Type B pancreatic cell (in vitro differentiated cells): ENCODE measurements at regions not wholly inside any gene's neighbourhood (a gene's known extent, or its start where the extent isn't known, plus 50 kb on each side); places are given as distances from the start of the nearest gene placed in this dataset.

Experiments used
- DNase-seq: peaks from one replicate; pipeline ENCODE4 v3.0.0; 2021; ENCODE audit warnings: mixed read lengths; ENCODE audit not compliant: unreplicated experiment; ENCODE audit errors: extremely low spot score
- H3K27ac Mint-ChIP-seq: 2 replicates; pipeline ENCODE4 v1.8.0; 2021; ENCODE audit warnings: mild to moderate bottlenecking, mixed read lengths
- H3K27me3 Mint-ChIP-seq: 2 replicates; pipeline ENCODE4 v1.8.0; 2021; ENCODE audit warnings: mixed read lengths
- H3K36me3 Mint-ChIP-seq: 2 replicates; pipeline ENCODE4 v1.8.0; 2021; ENCODE audit warnings: mixed read lengths
- H3K4me1 Mint-ChIP-seq: one replicate; pipeline ENCODE4 v1.8.0; 2021; ENCODE audit warnings: mixed read lengths; ENCODE audit not compliant: unreplicated experiment
- H3K4me3 Mint-ChIP-seq: 2 replicates; pipeline ENCODE4 v1.8.0; 2021; ENCODE audit warnings: mild to moderate bottlenecking, mixed read lengths
- H3K9me3 Mint-ChIP-seq: 2 replicates; pipeline ENCODE4 v1.8.0; 2021; ENCODE audit warnings: mixed read lengths
- CTCF ChIP-seq: fragments of 200-600 bp; sonication (generic); conservative IDR thresholded peaks from 2 replicates; pipeline ENCODE4 v1.5.0; 2021; ENCODE audit warnings: antibody characterized with exemption, mild to moderate bottlenecking

GRCh38 chr1:79109445-79109844 lies 102.9 kb upstream of the ADGRL4 start:
- H3K27ac Mint-ChIP-seq = no peak overlapping the region
- no peaks in the 10 kb centered on the region for H3K4me1 Mint-ChIP-seq
- DNase-seq = no peak
- no peaks in the 10 kb centered on the region for H3K27me3 Mint-ChIP-seq
- no peaks in the 10 kb centered on the region for H3K9me3 Mint-ChIP-seq
- H3K4me3 Mint-ChIP-seq = no peak overlapping the region
- H3K36me3 Mint-ChIP-seq = no peaks in the 10 kb centered on the region
- TF ChIP-seq CTCF = no peak

GRCh38 chr1:79105500-79105899 lies 99.0 kb upstream of the ADGRL4 start:
- TF ChIP-seq CTCF = no peak
- Mint-ChIP-seq H3K4me1 (no peaks in the 10 kb centered on the region), H3K4me3 (no peak overlapping the region), H3K9me3 (no peaks in the 10 kb centered on the region), H3K27ac (no peak overlapping the region), H3K27me3 (no peaks in the 10 kb centered on the region), H3K36me3 (no peaks in the 10 kb centered on the region)
- DNase-seq = no peak

- H3K36me3 Mint-ChIP-seq = no peaks in the 10 kb centered on the region
- H3K4me3 Mint-ChIP-seq = no peak overlapping the region
- no peak for DNase-seq
- H3K9me3 Mint-ChIP-seq = no peaks in the 10 kb centered on the region
- H3K27ac Mint-ChIP-seq = no peak overlapping the region
- H3K27me3 Mint-ChIP-seq = no peaks in the 10 kb centered on the region
- H3K4me1 Mint-ChIP-seq = no peaks in the 10 kb centered on the region
- TF ChIP-seq CTCF = no peak
Measured at GRCh38 chr1:79104617-79105016, 98.1 kb upstream of the ADGRL4 start.

GRCh38 chr1:79100385-79100784 lies 93.9 kb upstream of the ADGRL4 start:
- no peak for TF ChIP-seq CTCF
- Mint-ChIP-seq H3K36me3 (no peaks in the 10 kb centered on the region), H3K4me1 (no peaks in the 10 kb centered on the region), H3K27ac (no peak overlapping the region), H3K27me3 (no peaks in the 10 kb centered on the region), H3K9me3 (no peaks in the 10 kb centered on the region), H3K4me3 (no peak overlapping the region)
- DNase-seq = no peak

DNA sequence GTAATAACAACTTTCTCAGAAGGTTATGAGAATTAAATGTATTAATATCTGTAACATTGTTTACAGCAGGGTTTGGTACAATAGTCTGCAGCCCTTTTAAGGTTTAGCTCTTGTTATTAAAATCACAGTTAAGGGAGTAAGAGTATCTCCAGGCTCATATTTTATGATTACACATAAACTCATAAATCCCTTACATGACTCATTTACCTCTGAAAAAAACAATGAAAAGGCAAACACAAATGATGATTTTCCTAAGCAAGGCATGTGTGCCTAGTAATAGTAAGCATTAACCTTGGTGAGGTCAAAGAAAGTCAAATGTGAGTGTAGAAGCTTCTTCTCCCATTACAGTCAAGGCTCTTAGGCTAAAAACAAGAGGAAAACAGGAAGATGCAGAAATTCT lies 84.5 kb upstream of the ADGRL4 start:
- TF ChIP-seq CTCF = no peak
- Mint-ChIP-seq H3K4me3 (no peak overlapping the region), H3K4me1 (no peaks in the 10 kb centered on the region), H3K9me3 (no peaks in the 10 kb centered on the region), H3K27me3 (no peaks in the 10 kb centered on the region), H3K27ac (no peak overlapping the region), H3K36me3 (no peaks in the 10 kb centered on the region)
- DNase-seq = no peak

DNA sequence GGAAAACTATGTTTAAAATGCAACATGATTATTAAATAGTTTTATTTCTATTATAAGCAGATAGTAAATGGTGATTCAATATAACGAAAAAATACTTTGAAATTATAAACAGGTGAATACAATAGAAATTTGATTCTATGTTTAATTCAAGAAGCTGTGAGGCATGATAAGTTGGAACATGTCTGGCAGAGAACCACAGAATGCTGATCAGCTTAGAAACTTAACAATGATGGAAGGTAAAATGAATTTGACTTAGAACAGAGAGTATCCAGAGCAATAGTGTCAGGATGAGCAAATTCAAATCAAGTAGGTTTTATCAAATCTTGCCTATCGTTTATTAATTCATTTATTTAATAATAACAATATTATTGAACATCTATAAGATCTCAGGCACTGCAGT lies 83.4 kb upstream of the ADGRL4 start:
- no peak overlapping the region for H3K27ac Mint-ChIP-seq
- H3K27me3 Mint-ChIP-seq = no peaks in the 10 kb centered on the region

More for the DNA sequence above, 83.4 kb upstream of the ADGRL4 start:
- no peak for TF ChIP-seq CTCF
- no peak for DNase-seq
- no peaks in the 10 kb centered on the region for H3K36me3 Mint-ChIP-seq
- H3K9me3 Mint-ChIP-seq = no peaks in the 10 kb centered on the region
- H3K4me3 Mint-ChIP-seq = no peak overlapping the region
- H3K4me1 Mint-ChIP-seq = no peaks in the 10 kb centered on the region
